ENCODE measurements at regions not wholly inside any gene's neighbourhood (a gene's known extent, or its start where the extent isn't known, plus 50 kb on each side); places are given as distances from the start of the nearest gene placed in this dataset.

GRCh38 chr12:11517080-11517479 is 121.7 kb upstream of the PRB2 start:
- no peak for TF ChIP-seq CTCF (conservative IDR thresholded peaks at IDR 0.05; ENCODE audit: low read depth in 2 of 2)
- TF ChIP-seq POLR2AphosphoS5 (IDR thresholded peaks at IDR 0.05; ENCODE audit: low read depth), result no peak
- no peak for TF ChIP-seq JUNB (IDR thresholded peaks at IDR 0.05; ENCODE audit: unreplicated experiment)
- TF ChIP-seq EZH2 (IDR thresholded peaks at IDR 0.05; ENCODE audit: low read depth, unreplicated experiment), result no peak
- TF ChIP-seq REST (IDR thresholded peaks at IDR 0.05; ENCODE audit: unreplicated experiment), result no peak
- no peak for TF ChIP-seq EZH2phosphoT487 (IDR thresholded peaks at IDR 0.05; ENCODE audit: unreplicated experiment)
- TF ChIP-seq CREB1 (CRISPR knock-in tag; IDR thresholded peaks at IDR 0.05; ENCODE audit: low read depth), result no peak
- TF ChIP-seq STAT1 (IDR thresholded peaks at IDR 0.05; ENCODE audit: unreplicated experiment), result no peak
- TF ChIP-seq ZNF331 (CRISPR knock-in tag; IDR thresholded peaks at IDR 0.05; ENCODE audit: low read depth), result no peak
- TF ChIP-seq ETS1 (IDR thresholded peaks at IDR 0.05), result no peak
